IMR-90 (cell line): ENCODE measurements at regions not wholly inside any gene's neighbourhood (a gene's known extent, or its start where the extent isn't known, plus 50 kb on each side); places are given as distances from the start of the nearest gene placed in this dataset.

ENCODE experiments used
- ATAC-seq: fragments of 200-7000 bp; cut with Tn5 transposase; 2 replicates; pipeline ENCODE4 v1.9.1; 2020; ENCODE audit warnings: low read depth, mild to moderate bottlenecking, moderate library complexity
- BruUV-seq: library from RNA; stranded (reverse); fragments of 400-500 nt; replicated peaks from 2 replicates; lab custom pipeline; 2021; lab: Mats Ljungman, UMichigan
- CTCF ChIA-PET: fragments of 300-600 bp; formaldehyde crosslinking; extraction: SDS; loops from one replicate; lab custom pipeline; 2021; ENCODE audit warnings: antibody characterized with exemption; lab: Yijun Ruan, JAX
- POLR2A ChIA-PET: fragments of 300-600 bp; sonication (Branson Sonifier 250); formaldehyde crosslinking; loops from one replicate; lab custom pipeline; 2022; ENCODE audit warnings: antibody characterized with exemption; ENCODE audit not compliant: unreplicated experiment; lab: Charles Lee
- DNase-seq: peaks from one replicate; pipeline ENCODE4 v3.0.0; 2013
- H2AFZ ChIP-seq: replicated peaks from 2 replicates; pipeline ENCODE3; 2013; ENCODE audit warnings: low read length, mild to moderate bottlenecking; ENCODE audit not compliant: poor library complexity
- H2AK5ac ChIP-seq: 2 replicates; pipeline ENCODE4 v1.6.1; 2013; ENCODE audit warnings: low read depth, low read length, inconsistent platforms
- H2AK9ac ChIP-seq: replicated peaks from 2 replicates; pipeline ENCODE3; 2013; ENCODE audit warnings: mild to moderate bottlenecking, low read depth, low read length, moderate library complexity; ENCODE audit not compliant: poor library complexity
- H2BK120ac ChIP-seq: 2 replicates; pipeline ENCODE4 v1.6.1; 2013; ENCODE audit warnings: low read depth, low read length, inconsistent platforms
- H2BK15ac ChIP-seq: 3 replicates; pipeline ENCODE4 v1.6.1; 2013; ENCODE audit warnings: low read depth, low read length, inconsistent platforms
- H2BK20ac ChIP-seq: 2 replicates; pipeline ENCODE4 v1.6.1; 2013; ENCODE audit warnings: low read depth, mild to moderate bottlenecking, inconsistent platforms, low read length, moderate library complexity
- H2BK5ac ChIP-seq: 2 replicates; pipeline ENCODE4 v1.6.1; 2013; ENCODE audit warnings: mild to moderate bottlenecking, low read depth, low read length, inconsistent platforms; ENCODE audit not compliant: poor library complexity, severe bottlenecking
- H3K14ac ChIP-seq: replicated peaks from 2 replicates; pipeline ENCODE4 v1.6.1; 2013; ENCODE audit warnings: low read depth, low read length, inconsistent platforms
- H3K18ac ChIP-seq: 2 replicates; pipeline ENCODE4 v1.6.1; 2013; ENCODE audit warnings: low read depth, low read length, control low read depth
- H3K23ac ChIP-seq: 2 replicates; pipeline ENCODE4 v1.6.1; 2013; ENCODE audit warnings: low read depth, low read length, inconsistent platforms
- H3K27ac ChIP-seq: 2 replicates; pipeline ENCODE4 v1.5.1; 2013; ENCODE audit warnings: mild to moderate bottlenecking, control low read depth, low read length; ENCODE audit not compliant: insufficient read depth
- H3K27me3 ChIP-seq: 2 replicates; pipeline ENCODE4 v1.6.1; 2013; ENCODE audit warnings: low read length; ENCODE audit not compliant: control insufficient read depth, insufficient read depth
- H3K36me3 ChIP-seq: 2 replicates; pipeline ENCODE4 v1.6.1; 2013; ENCODE audit warnings: low read length, mixed read lengths; ENCODE audit not compliant: control insufficient read depth, insufficient read depth
- H3K4ac ChIP-seq: 2 replicates; pipeline ENCODE4 v1.6.1; 2013; ENCODE audit warnings: low read depth, low read length, inconsistent platforms
- H3K4me1 ChIP-seq: 2 replicates; pipeline ENCODE4 v1.6.1; 2013; ENCODE audit warnings: low read length, mixed read lengths; ENCODE audit not compliant: control insufficient read depth, insufficient read depth
- H3K4me2 ChIP-seq: 2 replicates; pipeline ENCODE4 v1.6.1; 2013; ENCODE audit warnings: low read depth, mild to moderate bottlenecking, control low read depth, low read length, moderate library complexity
- H3K4me3 ChIP-seq: 2 replicates; pipeline ENCODE4 v1.5.1; 2013; ENCODE audit warnings: low read depth, mild to moderate bottlenecking, control low read depth, low read length, moderate library complexity; ENCODE audit not compliant: insufficient read depth
- H3K56ac ChIP-seq: 2 replicates; pipeline ENCODE4 v1.6.1; 2013; ENCODE audit warnings: low read length, inconsistent platforms; ENCODE audit not compliant: insufficient read depth; ENCODE audit errors: extremely low read depth
- H3K79me1 ChIP-seq, 2 experiments: 2 replicates each; pipeline ENCODE4 v1.6.1; 2013; ENCODE audit warnings: low read length in 2 of 2, inconsistent platforms in 1 of 2, low read depth in 1 of 2
- H3K9ac ChIP-seq: 2 replicates; pipeline ENCODE4 v1.6.1; 2013; ENCODE audit warnings: low read depth, low read length, control low read depth
- H3K9me1 ChIP-seq: 2 replicates; pipeline ENCODE4 v1.6.1; 2013; ENCODE audit warnings: low read length, inconsistent platforms; ENCODE audit not compliant: insufficient read depth
- H3K9me3 ChIP-seq: 2 replicates; pipeline ENCODE4 v1.6.1; 2013; ENCODE audit warnings: low read length; ENCODE audit not compliant: control insufficient read depth, insufficient read depth
- H4K20me1 ChIP-seq: 2 replicates; pipeline ENCODE4 v1.6.1; 2013; ENCODE audit warnings: low read length, inconsistent platforms; ENCODE audit not compliant: insufficient read depth
- H4K5ac ChIP-seq: 2 replicates; pipeline ENCODE4 v1.6.1; 2013; ENCODE audit warnings: mild to moderate bottlenecking, low read depth, low read length, control low read depth
- H4K8ac ChIP-seq, 2 experiments: 2 replicates each; pipeline ENCODE4 v1.6.1; 2013; ENCODE audit warnings: low read depth in 2 of 2, low read length in 2 of 2, control low read depth in 1 of 2, inconsistent platforms in 1 of 2
- H4K91ac ChIP-seq: 2 replicates; pipeline ENCODE4 v1.6.1; 2013; ENCODE audit warnings: low read depth, low read length, inconsistent platforms; ENCODE audit not compliant: insufficient read depth
- BHLHE40 ChIP-seq: fragments of 150-350 bp; IDR thresholded peaks from 2 replicates; pipeline ENCODE4 v1.6.1; 2016; ENCODE audit warnings: mild to moderate bottlenecking, low read depth, low read length
- CEBPB ChIP-seq: IDR thresholded peaks from 2 replicates; pipeline ENCODE4 v1.6.1; 2012; ENCODE audit warnings: low read depth, low read length, improper control_type of control experiment
- FOS ChIP-seq: fragments of 150-350 bp; IDR thresholded peaks from 2 replicates; pipeline ENCODE4 v1.6.1; 2016; ENCODE audit warnings: low read depth, low read length
- MAFK ChIP-seq: IDR thresholded peaks from 2 replicates; pipeline ENCODE4 v1.6.1; 2012; ENCODE audit warnings: low read depth, low read length, improper control_type of control experiment
- MAZ ChIP-seq: IDR thresholded peaks from 2 replicates; pipeline ENCODE4 v1.6.1; 2012; ENCODE audit warnings: low read depth, mild to moderate bottlenecking, low read length, improper control_type of control experiment, moderate library complexity, borderline replicate concordance
- MXI1 ChIP-seq: IDR thresholded peaks from 2 replicates; pipeline ENCODE4 v1.6.1; 2012; ENCODE audit warnings: low read depth, mild to moderate bottlenecking, low read length, moderate library complexity, borderline replicate concordance
- NFE2L2 ChIP-seq: fragments of 150-350 bp; IDR thresholded peaks from 2 replicates; pipeline ENCODE4 v1.6.1; 2016; ENCODE audit warnings: low read depth, mild to moderate bottlenecking, low read length
- POLR2A ChIP-seq: IDR thresholded peaks from 2 replicates; pipeline ENCODE4 v1.6.1; 2012; ENCODE audit warnings: mild to moderate bottlenecking, low read depth, low read length
- RAD21 ChIP-seq: IDR thresholded peaks from 2 replicates; pipeline ENCODE4 v1.6.1; 2012; ENCODE audit warnings: low read length, improper control_type of control experiment
- RCOR1 ChIP-seq: IDR thresholded peaks from 2 replicates; pipeline ENCODE4 v1.6.1; 2012; ENCODE audit warnings: mild to moderate bottlenecking, low read length, improper control_type of control experiment; ENCODE audit not compliant: insufficient replicate concordance
- RFX5 ChIP-seq: IDR thresholded peaks from 2 replicates; pipeline ENCODE4 v1.8.0; 2012; ENCODE audit warnings: low read depth, mild to moderate bottlenecking, low read length, moderate library complexity
- SMC3 ChIP-seq: fragments of 150-350 bp; IDR thresholded peaks from 2 replicates; pipeline ENCODE4 v1.6.1; 2016; ENCODE audit warnings: low read depth, mild to moderate bottlenecking, antibody characterized with exemption, low read length, moderate library complexity
- dilution Hi-C: fragments of 300-500 bp; cut with HindIII; formaldehyde crosslinking; loops from one replicate; pipeline ENCODE4 v1.14.3; 2018; ENCODE audit warnings: low sequenced_read_pairs; ENCODE audit not compliant: unreplicated experiment
- in situ Hi-C: fragments of 300-500 bp; cut with MboI; formaldehyde crosslinking; loops from 3 replicates; pipeline ENCODE4 v1.14.3; 2019; ENCODE audit warnings: low sequenced_read_pairs, inconsistent platforms, mixed read lengths
- intact Hi-C: fragments of 100-400 bp; cut with micrococcal nuclease; formaldehyde crosslinking; loops from 2 replicates; pipeline ENCODE4 v1.10.0; 2022
- TF ChIP-seq, protein P1 (sequence below): fragments of 150-350 bp; IDR thresholded peaks from 2 replicates; pipeline ENCODE4 v1.6.1; 2017; ENCODE audit warnings: mild to moderate bottlenecking, antibody characterized with exemption, low read length, low read depth
- TF ChIP-seq, protein P2 (sequence below): fragments of 150-350 bp; IDR thresholded peaks from 2 replicates; pipeline ENCODE4 v1.6.1; 2016; ENCODE audit warnings: low read depth, mild to moderate bottlenecking, low read length, moderate library complexity, borderline replicate concordance
- TF ChIP-seq, protein P3 (sequence below): conservative IDR thresholded peaks from 2 replicates; pipeline ENCODE4 v1.5.1; 2012; ENCODE audit warnings: mild to moderate bottlenecking, low read depth, low read length, improper control_type of control experiment

DNA sequence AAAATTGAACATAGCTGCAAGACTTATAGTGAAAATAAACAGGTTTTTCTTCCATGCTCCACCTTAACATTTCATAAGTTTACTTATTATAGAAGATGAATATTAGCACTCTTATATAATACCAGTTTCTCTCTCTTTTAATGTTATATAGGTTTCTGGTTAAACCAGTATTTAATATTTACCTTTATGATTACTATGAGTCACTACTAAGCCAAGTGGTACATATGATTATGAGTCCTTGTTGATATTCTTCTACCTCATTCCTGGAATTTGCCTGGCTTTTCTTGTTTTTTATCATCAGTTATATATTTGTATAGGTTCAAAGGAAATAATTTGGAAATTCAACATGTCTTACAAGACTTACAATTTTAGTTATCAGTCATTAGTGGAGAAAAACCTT, 89.9 kb upstream of the MAOA start:
- no peak overlapping the region for H4K8ac ChIP-seq
- no peak overlapping the region for H3K23ac ChIP-seq
- no peak overlapping the region for H3K4ac ChIP-seq
- no peak overlapping the region for H3K4me3 ChIP-seq
- no peaks in the 10 kb centered on the region for H3K9me3 ChIP-seq
- no peaks in the 10 kb centered on the region for H3K79me1 ChIP-seq
- in situ Hi-C loops (loop anchor here (10.0 kb wide), 1 partner anchor 1781 kb away; no protein-coding TSS in a partner anchor), intact Hi-C loops (no loop called here), dilution Hi-C loops (no loop called here)
- H3K27me3 ChIP-seq, result no peaks in the 10 kb centered on the region
- CTCF ChIA-PET, result no interaction called here
- H2BK20ac ChIP-seq, result no peak overlapping the region
- no peak overlapping the region for H4K5ac ChIP-seq
- H2BK5ac ChIP-seq, result no peak overlapping the region
- H2AK5ac ChIP-seq, result no peak overlapping the region
- ATAC-seq (no peak), DNase-seq (no peak)
- H2AK9ac ChIP-seq, result no peak overlapping the region
- TF ChIP-seq RAD21 (no peak), RCOR1 (no peak), CEBPB (no peak), BHLHE40 (no peak), NFE2L2 (no peak), POLR2A (no peak), MXI1 (no peak), RFX5 (no peak), MAFK (no peak), FOS (no peak), SMC3 (no peak), MAZ (no peak)
- TF ChIP-seq, protein P1, sequence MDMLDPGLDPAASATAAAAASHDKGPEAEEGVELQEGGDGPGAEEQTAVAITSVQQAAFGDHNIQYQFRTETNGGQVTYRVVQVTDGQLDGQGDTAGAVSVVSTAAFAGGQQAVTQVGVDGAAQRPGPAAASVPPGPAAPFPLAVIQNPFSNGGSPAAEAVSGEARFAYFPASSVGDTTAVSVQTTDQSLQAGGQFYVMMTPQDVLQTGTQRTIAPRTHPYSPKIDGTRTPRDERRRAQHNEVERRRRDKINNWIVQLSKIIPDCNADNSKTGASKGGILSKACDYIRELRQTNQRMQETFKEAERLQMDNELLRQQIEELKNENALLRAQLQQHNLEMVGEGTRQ, result no peak
- TF ChIP-seq, protein P2, sequence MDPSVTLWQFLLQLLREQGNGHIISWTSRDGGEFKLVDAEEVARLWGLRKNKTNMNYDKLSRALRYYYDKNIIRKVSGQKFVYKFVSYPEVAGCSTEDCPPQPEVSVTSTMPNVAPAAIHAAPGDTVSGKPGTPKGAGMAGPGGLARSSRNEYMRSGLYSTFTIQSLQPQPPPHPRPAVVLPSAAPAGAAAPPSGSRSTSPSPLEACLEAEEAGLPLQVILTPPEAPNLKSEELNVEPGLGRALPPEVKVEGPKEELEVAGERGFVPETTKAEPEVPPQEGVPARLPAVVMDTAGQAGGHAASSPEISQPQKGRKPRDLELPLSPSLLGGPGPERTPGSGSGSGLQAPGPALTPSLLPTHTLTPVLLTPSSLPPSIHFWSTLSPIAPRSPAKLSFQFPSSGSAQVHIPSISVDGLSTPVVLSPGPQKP, result no peak
- TF ChIP-seq, protein P3, sequence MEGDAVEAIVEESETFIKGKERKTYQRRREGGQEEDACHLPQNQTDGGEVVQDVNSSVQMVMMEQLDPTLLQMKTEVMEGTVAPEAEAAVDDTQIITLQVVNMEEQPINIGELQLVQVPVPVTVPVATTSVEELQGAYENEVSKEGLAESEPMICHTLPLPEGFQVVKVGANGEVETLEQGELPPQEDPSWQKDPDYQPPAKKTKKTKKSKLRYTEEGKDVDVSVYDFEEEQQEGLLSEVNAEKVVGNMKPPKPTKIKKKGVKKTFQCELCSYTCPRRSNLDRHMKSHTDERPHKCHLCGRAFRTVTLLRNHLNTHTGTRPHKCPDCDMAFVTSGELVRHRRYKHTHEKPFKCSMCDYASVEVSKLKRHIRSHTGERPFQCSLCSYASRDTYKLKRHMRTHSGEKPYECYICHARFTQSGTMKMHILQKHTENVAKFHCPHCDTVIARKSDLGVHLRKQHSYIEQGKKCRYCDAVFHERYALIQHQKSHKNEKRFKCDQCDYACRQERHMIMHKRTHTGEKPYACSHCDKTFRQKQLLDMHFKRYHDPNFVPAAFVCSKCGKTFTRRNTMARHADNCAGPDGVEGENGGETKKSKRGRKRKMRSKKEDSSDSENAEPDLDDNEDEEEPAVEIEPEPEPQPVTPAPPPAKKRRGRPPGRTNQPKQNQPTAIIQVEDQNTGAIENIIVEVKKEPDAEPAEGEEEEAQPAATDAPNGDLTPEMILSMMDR, result no peak
- no peaks in the 10 kb centered on the region for H4K20me1 ChIP-seq
- POLR2A ChIA-PET, result no interaction called here
- H3K27ac ChIP-seq, result no peak overlapping the region
- H2AFZ ChIP-seq, result no peak overlapping the region
- H2BK120ac ChIP-seq, result no peak overlapping the region
- H3K4me2 ChIP-seq, result no peak overlapping the region
- H3K56ac ChIP-seq, result no peak overlapping the region
- H4K91ac ChIP-seq, result no peak overlapping the region
- no peaks in the 10 kb centered on the region for H3K36me3 ChIP-seq
- no peak overlapping the region for H3K18ac ChIP-seq
- BruUV-seq, result no TSS peak
- no peak overlapping the region for H3K14ac ChIP-seq
- H2BK15ac ChIP-seq, result no peak overlapping the region
- no peaks in the 10 kb centered on the region for H3K9me1 ChIP-seq
- no peak overlapping the region for H3K9ac ChIP-seq
- H3K4me1 ChIP-seq, result no peaks in the 10 kb centered on the region
